PFSK-1 (cell line): ENCODE measurements at regions not wholly inside any gene's neighbourhood (a gene's known extent, or its start where the extent isn't known, plus 50 kb on each side); places are given as distances from the start of the nearest gene placed in this dataset.

ENCODE experiments used
- FOXP2 ChIP-seq: optimal IDR thresholded peaks from 2 replicates; pipeline ENCODE3; 2011; ENCODE audit warnings: borderline replicate concordance, control low read depth, inconsistent platforms; ENCODE audit not compliant: insufficient read depth; ENCODE audit errors: extremely low read length, extremely low read depth
- POLR2AphosphoS5 ChIP-seq: IDR thresholded peaks from 2 replicates; pipeline ENCODE4 v1.6.1; 2012; ENCODE audit warnings: low read depth, mild to moderate bottlenecking, control low read depth, low read length, moderate library complexity
- REST ChIP-seq, 2 experiments: IDR thresholded peaks; 2 replicates each; pipeline versions ENCODE4 v1.6.1 to v1.8.0; 2011 to 2012; ENCODE audit warnings: low read depth in 2 of 2, low read length in 2 of 2, control low read depth in 1 of 2, inconsistent platforms in 1 of 2, mild to moderate bottlenecking in 1 of 2, moderate library complexity in 1 of 2; ENCODE audit not compliant: insufficient read depth in 1 of 2
- SIN3A ChIP-seq: IDR thresholded peaks from 2 replicates; pipeline ENCODE4 v1.6.1; 2012; ENCODE audit warnings: mild to moderate bottlenecking, low read length, moderate library complexity, borderline replicate concordance; ENCODE audit not compliant: insufficient read depth
- TAF1 ChIP-seq: IDR thresholded peaks from 2 replicates; pipeline ENCODE4 v1.6.1; 2012; ENCODE audit warnings: low read length, control low read depth, borderline replicate concordance; ENCODE audit not compliant: insufficient read depth

GRCh38 chr9:108516391-108516790 is 339.4 kb downstream of the ACTL7B start:
- TF ChIP-seq POLR2AphosphoS5 (no peak), REST (IDR thresholded peaks at IDR 0.05; ENCODE audit: insufficient read depth in 1 of 2, low read depth in 2 of 2, low read length in 2 of 2) (no peak), FOXP2 (no peak), TAF1 (no peak), SIN3A (no peak)

- TF ChIP-seq FOXP2 (no peak), POLR2AphosphoS5 (no peak), REST (IDR thresholded peaks at IDR 0.05; ENCODE audit: insufficient read depth in 1 of 2, low read depth in 2 of 2, low read length in 2 of 2) (no peak), SIN3A (no peak), TAF1 (no peak)
These were observed 339.9 kb downstream of the ACTL7B start for GRCh38 chr9:108515856-108516255.

GRCh38 chr9:108512426-108513173 is 343.2 kb downstream of the ACTL7B start:
- no peak for TF ChIP-seq SIN3A
- no peak for TF ChIP-seq POLR2AphosphoS5
- TF ChIP-seq REST (IDR thresholded peaks at IDR 0.05; ENCODE audit: insufficient read depth in 1 of 2, low read depth in 2 of 2, low read length in 2 of 2) = no peak
- TF ChIP-seq TAF1 = no peak
- no peak for TF ChIP-seq FOXP2

GRCh38 chr9:108511307-108511706 is 344.5 kb downstream of the ACTL7B start:
- TF ChIP-seq REST (IDR thresholded peaks at IDR 0.05; ENCODE audit: insufficient read depth in 1 of 2, low read depth in 2 of 2, low read length in 2 of 2) (no peak), TAF1 (no peak), SIN3A (no peak), POLR2AphosphoS5 (no peak), FOXP2 (no peak)

- TF ChIP-seq TAF1 (no peak), SIN3A (no peak), REST (IDR thresholded peaks at IDR 0.05; ENCODE audit: insufficient read depth in 1 of 2, low read depth in 2 of 2, low read length in 2 of 2) (no peak), FOXP2 (no peak), POLR2AphosphoS5 (no peak)
These were observed 358.9 kb downstream of the ACTL7B start for GRCh38 chr9:108496846-108497245.
